ENCODE measurements at regions not wholly inside any gene's neighbourhood (a gene's known extent, or its start where the extent isn't known, plus 50 kb on each side); places are given as distances from the start of the nearest gene placed in this dataset.

GRCh38 chr16:85187447-85187846, 75.2 kb upstream of the CIBAR2 start:
- TF ChIP-seq CTCF (IDR thresholded peaks at IDR 0.05) (no peak), POLR2A (IDR thresholded peaks at IDR 0.05) (no peak)

Measured in lower leg skin (tissue), 3 donors.